ENCODE measurements at regions not wholly inside any gene's neighbourhood (a gene's known extent, or its start where the extent isn't known, plus 50 kb on each side); places are given as distances from the start of the nearest gene placed in this dataset.

GRCh38 chr3:72386327-72387000 is 461.8 kb downstream of the SHQ1 start:
- TF ChIP-seq CTCF (IDR thresholded peaks at IDR 0.05), result no peak
- TF ChIP-seq ZFX (IDR thresholded peaks at IDR 0.05; ENCODE audit: borderline replicate concordance), result no peak
